IPS-NIHi7 (cell line): ENCODE measurements at regions not wholly inside any gene's neighbourhood (a gene's known extent, or its start where the extent isn't known, plus 50 kb on each side); places are given as distances from the start of the nearest gene placed in this dataset.
A peak's percentile ranks its signal among the peaks of the same experiment; 100 is the strongest.
"Not testable (repeated sequence)": the region's sequence is repeated elsewhere in the genome, so short reads cannot be mapped to it uniquely, and the experiment has no call there.

Source experiments
- DNase-seq: peaks from one replicate; pipeline ENCODE4 v3.0.0; 2012; ENCODE audit warnings: mixed read lengths; ENCODE audit errors: extremely low spot score

DNA sequence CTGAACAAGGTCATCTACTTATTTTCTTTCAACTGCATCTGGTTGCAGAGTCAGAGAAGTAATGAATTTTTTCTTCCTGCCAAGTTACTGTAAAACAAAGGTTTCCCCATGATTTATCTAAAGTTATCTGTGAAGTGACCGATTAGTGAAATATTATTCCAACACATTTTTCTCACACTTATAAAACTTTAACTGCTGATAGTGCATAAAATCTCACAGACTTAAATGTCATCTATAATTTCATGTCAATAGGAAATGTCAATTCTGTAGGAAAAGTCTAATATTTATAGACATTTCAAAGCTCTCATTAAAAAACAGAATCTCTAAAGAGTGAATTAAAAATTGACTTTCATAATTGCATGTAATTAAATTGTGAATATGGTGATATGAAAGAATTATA lies 397.2 kb downstream of the SLITRK1 start:
- no peak for DNase-seq

- DNase-seq = no peak
Measured at GRCh38 chr13:83471011-83471410, 411.3 kb downstream of the SLITRK1 start.

DNA sequence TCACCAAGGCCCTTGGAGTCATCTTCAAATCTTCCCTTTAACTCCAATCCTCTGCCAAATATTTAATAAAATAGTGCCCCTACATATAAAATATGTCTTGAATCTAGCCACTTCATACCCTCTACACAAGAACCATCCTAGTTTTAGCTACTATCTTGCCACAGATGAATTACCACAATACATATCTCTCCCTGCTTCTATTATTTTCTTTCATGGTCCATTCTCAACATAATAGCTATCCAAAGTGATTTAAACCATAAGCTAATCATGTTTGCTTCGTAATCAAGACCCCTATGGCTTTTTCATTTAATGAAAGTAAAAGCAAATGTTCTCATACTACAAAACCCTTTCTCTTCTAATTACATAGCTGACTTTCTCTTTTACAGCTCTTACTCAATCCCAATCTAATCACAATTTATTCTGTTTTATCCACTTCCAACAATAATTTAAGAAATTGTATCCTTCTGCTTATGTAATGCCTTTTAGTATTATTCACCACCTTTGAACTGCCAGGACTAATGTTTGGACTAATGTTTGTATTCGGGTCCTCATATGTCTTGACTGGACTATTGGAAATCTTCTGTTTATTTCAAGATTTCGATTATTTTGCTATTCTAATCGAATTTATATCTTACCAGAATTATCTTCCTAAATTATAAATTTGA lies 412.0 kb downstream of the SLITRK1 start:
- no peak for DNase-seq

DNA sequence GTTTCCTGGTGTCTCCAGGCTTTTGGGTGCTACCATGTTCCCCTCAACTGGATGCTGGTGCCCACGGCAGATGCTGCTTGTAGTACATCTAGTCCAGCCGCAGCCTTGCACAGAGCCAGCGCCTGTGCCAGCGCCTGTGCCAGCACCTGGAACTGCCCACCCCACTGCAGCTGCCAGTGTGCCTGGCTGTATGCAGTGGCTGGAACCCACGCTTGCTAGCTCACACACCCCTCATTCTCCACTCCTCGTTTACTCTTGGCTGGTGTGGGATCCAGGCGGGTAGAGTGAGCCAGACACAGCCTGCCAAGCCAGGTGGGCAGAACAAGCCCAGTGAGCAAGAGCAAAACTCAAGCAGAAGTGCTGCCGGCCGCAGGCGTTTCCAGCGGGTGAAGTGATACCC lies 428.6 kb downstream of the SLITRK1 start:
- no peak for DNase-seq

DNA sequence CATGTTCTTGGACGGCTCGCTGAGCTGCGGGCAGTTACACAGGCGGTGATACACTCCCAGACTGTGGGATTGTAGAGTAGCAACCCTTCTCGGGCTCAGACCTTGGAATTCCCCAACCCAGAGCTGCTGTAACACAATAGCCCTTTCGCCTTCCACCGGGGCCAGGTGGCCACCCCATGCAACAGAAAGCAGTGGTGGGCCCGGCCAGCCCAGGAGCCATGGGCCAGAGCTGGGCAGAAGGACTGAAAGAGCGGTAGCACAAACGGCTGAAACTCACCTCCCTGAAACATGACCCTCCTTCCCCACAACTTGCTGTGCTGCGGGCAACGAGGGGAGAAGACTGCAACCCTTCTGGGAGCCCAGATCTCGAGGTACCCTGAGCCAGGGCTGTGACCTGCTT lies 429.0 kb downstream of the SLITRK1 start:
- DNase-seq = no peak

DNA sequence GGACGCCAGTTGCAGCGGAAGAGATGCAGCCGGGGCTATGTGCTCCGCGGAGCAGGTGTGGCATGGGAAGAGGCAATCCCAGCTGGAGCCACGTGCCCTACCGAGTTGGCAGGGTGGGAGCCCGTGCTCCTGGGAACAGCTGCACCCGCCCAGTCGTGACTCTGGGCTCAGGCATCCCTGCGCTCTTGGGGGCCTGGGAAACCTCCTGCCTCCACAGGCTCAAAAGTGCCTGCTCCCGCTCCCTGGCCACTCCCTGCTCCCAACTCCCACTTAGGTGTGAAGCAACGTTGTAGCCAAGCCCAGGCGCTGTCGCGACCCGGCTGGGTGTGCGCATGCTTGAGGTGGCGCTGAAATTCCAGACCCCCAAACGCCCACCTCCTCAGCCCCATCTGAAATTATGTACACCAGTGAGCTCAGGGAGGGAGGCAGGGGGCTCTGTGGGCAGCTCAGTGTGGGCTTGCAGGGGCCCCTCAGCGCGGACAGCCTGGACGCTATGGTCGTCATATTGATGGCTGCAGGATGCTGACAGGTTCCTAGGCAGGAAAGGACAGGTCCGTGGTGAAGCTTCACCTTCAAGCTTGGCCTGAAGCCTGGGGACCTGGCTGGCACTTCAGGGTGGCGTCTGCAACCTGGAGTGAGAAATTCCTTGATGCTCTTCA lies 429.9 kb downstream of the SLITRK1 start:
- DNase-seq = no peak

GRCh38 chr13:83450591-83450990 lies 431.7 kb downstream of the SLITRK1 start:
- no peak for DNase-seq

DNA sequence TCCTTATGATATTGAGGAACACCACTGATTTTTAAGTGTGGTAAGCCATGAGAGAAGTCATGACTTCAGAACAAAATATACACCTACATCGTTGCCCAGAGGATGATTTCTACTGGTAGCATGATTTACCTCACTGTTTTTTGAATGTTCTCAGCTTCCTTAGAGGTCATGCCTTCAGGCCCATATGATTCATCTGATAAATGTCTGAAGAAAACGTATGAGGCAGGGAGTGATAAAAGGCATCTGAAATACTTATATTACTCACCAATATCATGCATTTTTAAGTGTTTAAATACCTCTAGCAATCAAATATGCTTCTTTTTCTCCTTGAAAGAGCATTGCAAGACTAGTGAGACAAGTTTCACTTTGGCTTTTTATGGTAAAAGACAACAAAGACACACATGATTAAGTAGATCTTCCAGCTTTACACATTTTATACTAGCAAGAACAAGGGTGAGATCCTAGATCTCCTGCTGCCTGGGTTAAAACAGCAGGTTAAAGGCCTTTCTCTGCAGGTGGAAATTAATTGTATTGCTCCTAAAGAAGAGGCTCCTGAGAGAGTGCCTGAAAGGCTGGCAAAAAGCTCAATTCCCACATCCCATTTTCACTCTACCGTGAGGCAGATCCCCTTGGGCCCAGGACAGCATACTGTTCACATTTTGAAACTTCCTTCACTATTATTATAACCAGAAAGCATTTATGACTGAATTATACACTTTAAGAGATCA lies 432.4 kb downstream of the SLITRK1 start:
- DNase-seq = peak; percentile 12

GRCh38 chr13:83440465-83440864 lies 441.8 kb downstream of the SLITRK1 start:
- DNase-seq = no peak

GRCh38 chr13:83439464-83439863 lies 442.8 kb downstream of the SLITRK1 start:
- DNase-seq = not testable (repeated sequence)

GRCh38 chr13:83423861-83424260 lies 458.4 kb downstream of the SLITRK1 start:
- DNase-seq = no peak

DNA sequence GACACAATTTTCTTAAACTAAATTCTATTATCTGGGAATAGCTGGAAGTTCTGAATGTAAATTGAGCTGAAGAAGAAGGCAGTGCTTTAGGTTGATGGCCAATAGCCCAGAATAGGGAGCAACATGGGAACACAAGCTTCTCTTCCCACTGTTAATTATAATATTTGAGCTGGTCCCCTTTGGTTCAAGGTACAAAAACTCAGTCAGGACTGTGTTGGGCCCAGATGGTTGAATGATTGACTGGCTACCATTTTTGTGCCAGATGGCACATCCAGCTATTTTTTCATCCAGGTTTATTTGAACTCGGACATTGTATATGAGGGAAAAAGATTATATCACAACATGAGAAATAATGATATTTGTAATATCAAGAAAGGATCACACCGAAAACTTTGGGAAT lies 458.9 kb downstream of the SLITRK1 start:
- no peak for DNase-seq

DNA sequence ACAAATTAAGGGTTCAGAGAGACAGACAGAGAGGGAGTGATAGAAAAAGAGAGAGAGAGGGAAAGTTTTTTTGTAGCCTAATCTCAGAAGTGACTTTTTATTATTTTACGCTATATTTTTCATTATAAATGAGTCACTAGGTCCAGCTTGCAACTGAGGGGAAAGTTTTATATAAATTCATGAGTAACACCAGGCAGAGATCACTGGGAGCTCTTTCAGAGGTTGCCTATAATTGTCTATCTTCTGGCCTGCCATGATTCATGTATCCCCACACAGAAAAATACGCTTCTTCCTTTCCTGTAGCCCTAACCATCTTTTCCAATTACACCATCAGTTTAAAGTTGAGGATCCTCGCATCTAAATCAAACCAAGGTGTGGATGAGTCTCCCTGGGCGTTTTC lies 467.9 kb downstream of the SLITRK1 start:
- DNase-seq = no peak

DNA sequence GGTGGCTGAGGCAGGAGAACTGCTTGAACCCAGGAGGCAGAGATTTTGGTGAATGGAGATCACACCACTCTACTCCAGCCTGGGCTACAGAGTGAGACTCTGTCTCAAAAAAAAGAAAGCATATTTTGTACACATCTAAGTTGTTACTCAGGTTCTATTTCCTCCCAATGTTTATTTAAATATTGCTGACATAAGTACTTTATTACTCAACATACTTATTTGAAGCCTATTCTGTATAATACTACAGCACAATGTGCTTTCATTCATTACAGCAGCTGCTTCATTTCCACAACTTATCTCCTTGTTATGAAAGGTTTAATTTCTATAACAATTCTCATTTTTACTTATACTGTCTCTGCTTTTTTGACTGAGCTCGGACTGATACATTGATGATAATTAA lies 495.7 kb downstream of the SLITRK1 start:
- DNase-seq = no peak

DNA sequence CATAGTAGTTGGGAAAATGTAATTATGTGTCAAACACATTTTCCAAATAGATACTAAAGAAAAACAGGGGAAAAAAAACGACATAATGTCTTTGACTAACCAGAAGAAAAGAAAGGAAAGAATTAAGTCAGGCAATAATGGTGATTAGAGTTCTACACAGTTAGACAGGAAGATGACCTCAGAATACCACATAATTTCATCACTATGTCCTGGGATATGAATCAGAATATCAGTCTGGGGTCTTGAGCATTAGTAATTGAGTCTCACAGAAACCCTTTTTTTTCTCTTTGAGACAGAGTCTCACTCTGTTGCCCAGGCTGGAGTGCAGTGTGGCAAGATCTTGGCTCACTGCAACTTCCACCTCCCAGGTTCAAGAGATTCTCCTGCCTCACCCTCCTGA lies 503.4 kb downstream of the SLITRK1 start:
- no peak for DNase-seq

DNA sequence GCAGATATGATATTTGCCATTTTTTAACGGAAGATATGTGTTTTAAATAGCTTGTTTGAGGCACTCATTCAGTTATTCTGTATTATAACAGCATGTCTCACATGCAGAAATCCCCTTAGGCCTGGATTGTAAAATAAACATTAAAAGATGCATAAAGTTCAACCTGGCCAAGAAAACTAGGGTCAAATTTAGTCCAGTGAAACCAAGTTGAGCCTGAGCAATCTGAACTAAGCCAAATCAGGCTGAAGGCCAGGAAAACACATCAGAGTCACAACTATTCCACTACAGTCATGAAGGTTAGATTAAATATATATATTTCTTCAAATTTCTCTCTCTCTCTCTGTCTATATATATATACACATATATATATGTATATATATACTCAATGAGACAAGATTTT lies 504.8 kb downstream of the SLITRK1 start:
- no peak for DNase-seq

GRCh38 chr13:83372786-83373185 lies 509.5 kb downstream of the SLITRK1 start:
- no peak for DNase-seq

DNA sequence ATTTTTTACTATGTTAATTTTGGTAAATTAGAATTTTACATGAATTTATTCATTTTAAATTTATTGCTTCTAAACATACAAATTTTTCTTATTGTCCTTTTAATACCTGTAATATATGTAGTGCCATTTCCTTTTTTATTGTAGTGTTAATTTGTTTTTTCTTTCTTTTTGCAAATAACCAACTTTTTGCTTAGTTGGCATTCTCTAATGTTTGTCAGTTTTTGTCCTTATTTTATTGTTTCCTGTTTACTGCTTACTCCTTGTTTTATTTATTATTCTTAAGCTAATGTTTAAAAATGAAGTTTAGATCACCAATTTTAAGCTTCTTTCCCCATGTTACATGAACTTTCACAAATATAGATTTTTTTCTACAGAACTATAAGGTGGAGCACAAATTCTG lies 516.6 kb downstream of the SLITRK1 start:
- no peak for DNase-seq

- DNase-seq = no peak
Measured at GRCh38 chr13:83355041-83355440, 527.2 kb downstream of the SLITRK1 start.

DNA sequence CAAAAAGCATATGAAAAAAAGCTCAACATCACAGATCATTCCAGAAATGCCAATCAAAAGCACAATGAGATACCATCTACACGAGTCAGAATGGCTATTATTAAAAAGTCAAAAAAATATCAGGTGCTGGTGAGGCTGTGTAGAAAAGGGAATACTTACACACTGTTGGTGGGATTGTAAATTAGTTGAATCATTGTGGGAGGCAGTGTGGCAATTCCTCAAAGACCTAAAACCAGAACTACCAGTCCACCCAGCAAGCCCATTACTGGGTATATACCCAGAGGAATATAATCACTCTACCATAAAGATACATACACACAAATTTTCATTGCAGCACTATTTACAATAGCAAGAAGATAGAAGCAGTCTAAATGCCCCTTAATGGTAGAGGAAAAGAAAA lies 529.9 kb downstream of the SLITRK1 start:
- DNase-seq = no peak

- no peak for DNase-seq
Measured at GRCh38 chr13:83350569-83350968, 531.7 kb downstream of the SLITRK1 start.

DNA sequence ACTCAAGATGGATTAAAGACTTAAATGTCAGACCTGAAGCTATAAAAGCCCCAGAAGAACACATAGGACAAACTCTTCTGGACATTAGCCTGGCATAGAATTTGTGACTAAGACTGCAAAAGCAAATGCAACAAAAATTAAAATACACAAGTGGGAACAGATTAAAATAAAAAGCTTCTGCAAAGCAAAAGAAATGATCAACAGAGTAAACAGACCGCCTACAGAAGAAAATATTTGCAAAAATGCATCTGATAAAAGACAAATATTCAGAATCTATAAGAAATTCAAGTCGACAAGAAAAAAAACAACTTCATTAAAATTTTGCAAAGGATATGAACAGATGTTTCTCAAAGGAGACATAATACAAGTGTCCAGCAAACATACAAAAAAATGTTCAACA lies 537.8 kb downstream of the SLITRK1 start:
- DNase-seq = no peak

DNA sequence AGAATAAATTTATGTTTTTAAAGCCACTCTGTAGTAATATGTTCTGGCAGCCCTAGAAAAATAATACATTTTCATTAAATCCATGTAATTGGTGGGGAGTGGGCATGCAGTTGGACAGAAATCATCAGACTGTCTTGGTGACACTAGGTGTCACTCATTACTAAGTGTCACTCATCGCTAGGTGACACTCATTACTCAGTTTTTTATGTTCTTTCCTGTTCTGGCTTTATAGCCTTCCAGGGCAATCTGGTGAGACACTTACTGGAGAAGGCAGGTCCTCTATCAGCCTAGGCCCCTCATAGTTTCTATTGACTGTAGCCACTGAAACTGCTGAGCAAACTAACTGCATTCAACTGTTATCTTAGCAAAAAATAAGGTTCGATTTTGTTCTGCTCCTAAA lies 542.1 kb downstream of the SLITRK1 start:
- no peak for DNase-seq
